MM.1S (cell line): ENCODE measurements at regions not wholly inside any gene's neighbourhood (a gene's known extent, or its start where the extent isn't known, plus 50 kb on each side); places are given as distances from the start of the nearest gene placed in this dataset.

Source experiments
- DNase-seq: peaks from one replicate; pipeline ENCODE4 v3.0.0-alpha.2; 2015
- H2AFZ ChIP-seq: fragments of 300-600 bp; sonication (generic); 2 replicates; pipeline ENCODE4 v1.6.0; 2016; ENCODE audit warnings: antibody characterized with exemption, low read length
- H3F3A ChIP-seq: fragments of 300-600 bp; sonication (generic); 2 replicates; pipeline ENCODE4 v1.6.1; 2016; ENCODE audit warnings: mild to moderate bottlenecking, antibody characterized with exemption, low read length, moderate library complexity, mixed read lengths; ENCODE audit not compliant: insufficient read depth
- H3K27ac ChIP-seq: fragments of 300-600 bp; sonication (generic); 2 replicates; pipeline ENCODE4 v1.5.1; 2016; ENCODE audit warnings: mild to moderate bottlenecking, low read length
- H3K27me3 ChIP-seq: fragments of 300-600 bp; sonication (generic); replicated peaks from 2 replicates; pipeline ENCODE4 v1.6.0; 2016; ENCODE audit warnings: low read length; ENCODE audit not compliant: insufficient read depth
- H3K36me3 ChIP-seq: fragments of 300-600 bp; sonication (generic); replicated peaks from 2 replicates; pipeline ENCODE4 v1.6.1; 2016; ENCODE audit warnings: mild to moderate bottlenecking, low read length, mixed read lengths; ENCODE audit not compliant: insufficient read depth
- H3K4me1 ChIP-seq: fragments of 300-600 bp; sonication (generic); 2 replicates; pipeline ENCODE4 v1.6.1; 2016; ENCODE audit warnings: low read length, mixed read lengths
- H3K4me2 ChIP-seq: fragments of 300-600 bp; sonication (generic); 2 replicates; pipeline ENCODE4 v1.6.0; 2016; ENCODE audit warnings: low read depth, low read length
- H3K4me3 ChIP-seq: fragments of 300-600 bp; sonication (generic); 2 replicates; pipeline ENCODE4 v1.5.1; 2016; ENCODE audit warnings: low read length, mixed read lengths
- H3K79me2 ChIP-seq: fragments of 300-600 bp; sonication (generic); 2 replicates; pipeline ENCODE4 v1.6.1; 2016; ENCODE audit warnings: mixed run types, low read length, mixed read lengths
- H3K9ac ChIP-seq: fragments of 300-600 bp; sonication (generic); 2 replicates; pipeline ENCODE4 v1.6.1; 2016; ENCODE audit warnings: low read length, mixed read lengths
- H3K9me2 ChIP-seq: fragments of 300-600 bp; sonication (generic); replicated peaks from 2 replicates; pipeline ENCODE4 v1.6.1; 2016; ENCODE audit warnings: mild to moderate bottlenecking, low read length, mixed read lengths; ENCODE audit not compliant: insufficient read depth
- H3K9me3 ChIP-seq: fragments of 300-600 bp; sonication (generic); replicated peaks from 2 replicates; pipeline ENCODE4 v1.6.1; 2016; ENCODE audit warnings: mild to moderate bottlenecking, low read length, mixed read lengths; ENCODE audit not compliant: insufficient read depth
- H4K20me1 ChIP-seq: fragments of 300-600 bp; sonication (generic); 2 replicates; pipeline ENCODE4 v1.6.1; 2016; ENCODE audit warnings: mild to moderate bottlenecking, low read length, moderate library complexity, mixed read lengths; ENCODE audit not compliant: insufficient read depth
- EZH2 ChIP-seq: fragments of 300-600 bp; sonication (generic); optimal IDR thresholded peaks from 2 replicates; pipeline ENCODE3; 2017; ENCODE audit warnings: low read depth, mild to moderate bottlenecking, antibody characterized with exemption, low read length, mixed read lengths
- EZH2phosphoT487 ChIP-seq: fragments of 300-600 bp; sonication (generic); IDR thresholded peaks from 2 replicates; pipeline ENCODE4 v1.6.1; 2018; ENCODE audit warnings: antibody characterized with exemption, low read length
- TF ChIP-seq, protein P1 (sequence below): fragments of 300-600 bp; sonication (generic); IDR thresholded peaks from 2 replicates; pipeline ENCODE4 v1.5.1; 2016; ENCODE audit warnings: antibody characterized with exemption, low read length, mixed read lengths

GRCh38 chr6:73943930-73944652, 248.1 kb downstream of the CD109 start:
- H3K9ac ChIP-seq: no peak overlapping the region
- H3K27me3 ChIP-seq: no peaks in the 10 kb centered on the region
- H3K9me3 ChIP-seq: no peaks in the 10 kb centered on the region
- H3K4me3 ChIP-seq: no peak overlapping the region
- no peaks in the 10 kb centered on the region for H4K20me1 ChIP-seq
- H3K79me2 ChIP-seq: no peaks in the 10 kb centered on the region
- H3K4me1 ChIP-seq: no peaks in the 10 kb centered on the region
- H3F3A ChIP-seq: no peaks in the 10 kb centered on the region
- H3K27ac ChIP-seq: no peak overlapping the region
- no peak overlapping the region for H3K4me2 ChIP-seq
- TF ChIP-seq EZH2phosphoT487: no peak
- TF ChIP-seq EZH2: no peak
- TF ChIP-seq, protein P1, sequence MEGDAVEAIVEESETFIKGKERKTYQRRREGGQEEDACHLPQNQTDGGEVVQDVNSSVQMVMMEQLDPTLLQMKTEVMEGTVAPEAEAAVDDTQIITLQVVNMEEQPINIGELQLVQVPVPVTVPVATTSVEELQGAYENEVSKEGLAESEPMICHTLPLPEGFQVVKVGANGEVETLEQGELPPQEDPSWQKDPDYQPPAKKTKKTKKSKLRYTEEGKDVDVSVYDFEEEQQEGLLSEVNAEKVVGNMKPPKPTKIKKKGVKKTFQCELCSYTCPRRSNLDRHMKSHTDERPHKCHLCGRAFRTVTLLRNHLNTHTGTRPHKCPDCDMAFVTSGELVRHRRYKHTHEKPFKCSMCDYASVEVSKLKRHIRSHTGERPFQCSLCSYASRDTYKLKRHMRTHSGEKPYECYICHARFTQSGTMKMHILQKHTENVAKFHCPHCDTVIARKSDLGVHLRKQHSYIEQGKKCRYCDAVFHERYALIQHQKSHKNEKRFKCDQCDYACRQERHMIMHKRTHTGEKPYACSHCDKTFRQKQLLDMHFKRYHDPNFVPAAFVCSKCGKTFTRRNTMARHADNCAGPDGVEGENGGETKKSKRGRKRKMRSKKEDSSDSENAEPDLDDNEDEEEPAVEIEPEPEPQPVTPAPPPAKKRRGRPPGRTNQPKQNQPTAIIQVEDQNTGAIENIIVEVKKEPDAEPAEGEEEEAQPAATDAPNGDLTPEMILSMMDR: no peak
- H2AFZ ChIP-seq: no peak overlapping the region
- H3K9me2 ChIP-seq: no peaks in the 10 kb centered on the region
- DNase-seq: no peak
- no peaks in the 10 kb centered on the region for H3K36me3 ChIP-seq

- no peak overlapping the region for H3K9ac ChIP-seq
- TF ChIP-seq EZH2 (no peak), EZH2phosphoT487 (no peak)
- TF ChIP-seq, protein P1: no peak
- H3K4me2 ChIP-seq: no peak overlapping the region
- H4K20me1 ChIP-seq: no peaks in the 10 kb centered on the region
- H3K9me3 ChIP-seq: no peaks in the 10 kb centered on the region
- no peaks in the 10 kb centered on the region for H3F3A ChIP-seq
- no peaks in the 10 kb centered on the region for H3K4me1 ChIP-seq
- no peaks in the 10 kb centered on the region for H3K27me3 ChIP-seq
- no peaks in the 10 kb centered on the region for H3K79me2 ChIP-seq
- H3K27ac ChIP-seq: no peak overlapping the region
- DNase-seq: no peak
- no peak overlapping the region for H2AFZ ChIP-seq
- H3K36me3 ChIP-seq: no peaks in the 10 kb centered on the region
- no peak overlapping the region for H3K4me3 ChIP-seq
- no peaks in the 10 kb centered on the region for H3K9me2 ChIP-seq
Observed at GRCh38 chr6:73943411-73943810, 247.4 kb downstream of the CD109 start.

GRCh38 chr6:73942592-73943186, 246.7 kb downstream of the CD109 start:
- no peak overlapping the region for H3K27ac ChIP-seq
- no peaks in the 10 kb centered on the region for H4K20me1 ChIP-seq
- no peak overlapping the region for H3K4me2 ChIP-seq
- TF ChIP-seq, protein P1: no peak
- no peak for TF ChIP-seq EZH2phosphoT487
- TF ChIP-seq EZH2: no peak
- H3K27me3 ChIP-seq: no peaks in the 10 kb centered on the region
- H3K4me3 ChIP-seq: no peak overlapping the region
- H3F3A ChIP-seq: no peaks in the 10 kb centered on the region
- H3K9me2 ChIP-seq: no peaks in the 10 kb centered on the region
- no peaks in the 10 kb centered on the region for H3K79me2 ChIP-seq
- H3K9me3 ChIP-seq: no peaks in the 10 kb centered on the region
- no peak overlapping the region for H3K9ac ChIP-seq
- no peak for DNase-seq
- H3K36me3 ChIP-seq: no peaks in the 10 kb centered on the region
- H2AFZ ChIP-seq: no peak overlapping the region
- H3K4me1 ChIP-seq: no peaks in the 10 kb centered on the region
